Neural progenitor cell (in vitro differentiated cells): ENCODE measurements at regions not wholly inside any gene's neighbourhood (a gene's known extent, or its start where the extent isn't known, plus 50 kb on each side); places are given as distances from the start of the nearest gene placed in this dataset.

Experiments used
- EZH2 ChIP-seq: fragments of 200-600 bp; sonication (generic); IDR thresholded peaks from 2 replicates; pipeline ENCODE4 v1.6.1; 2017; ENCODE audit warnings: antibody characterized with exemption, mild to moderate bottlenecking, moderate library complexity
- EZH2phosphoT487 ChIP-seq: fragments of 200-600 bp; sonication (generic); IDR thresholded peaks from 2 replicates; pipeline ENCODE4 v1.6.1; 2017; ENCODE audit warnings: antibody characterized with exemption
- TF ChIP-seq, protein P1 (sequence below): fragments of 200-600 bp; sonication (generic); IDR thresholded peaks from 2 replicates; pipeline ENCODE4 v1.5.1; 2017; ENCODE audit warnings: antibody characterized with exemption, mild to moderate bottlenecking

DNA sequence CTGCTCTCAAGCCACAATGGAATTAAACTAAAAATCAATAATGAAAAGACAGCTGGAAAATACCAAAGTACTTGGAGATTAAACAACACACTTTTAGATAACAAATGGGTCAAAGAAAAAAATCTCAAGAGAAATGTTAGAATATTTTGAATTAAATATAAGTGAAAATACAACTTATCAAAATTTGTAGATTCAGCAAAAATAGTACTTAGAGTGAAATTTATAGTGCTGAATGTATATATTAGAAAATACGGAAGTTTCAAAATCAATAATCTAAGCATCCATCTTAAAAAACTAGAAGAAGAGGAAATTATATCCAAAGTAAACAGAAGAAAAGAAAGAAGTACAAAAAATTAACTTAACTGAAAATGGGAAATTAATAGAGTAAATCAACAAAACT, 179.2 kb upstream of the CDH11 start:
- TF ChIP-seq, protein P1, sequence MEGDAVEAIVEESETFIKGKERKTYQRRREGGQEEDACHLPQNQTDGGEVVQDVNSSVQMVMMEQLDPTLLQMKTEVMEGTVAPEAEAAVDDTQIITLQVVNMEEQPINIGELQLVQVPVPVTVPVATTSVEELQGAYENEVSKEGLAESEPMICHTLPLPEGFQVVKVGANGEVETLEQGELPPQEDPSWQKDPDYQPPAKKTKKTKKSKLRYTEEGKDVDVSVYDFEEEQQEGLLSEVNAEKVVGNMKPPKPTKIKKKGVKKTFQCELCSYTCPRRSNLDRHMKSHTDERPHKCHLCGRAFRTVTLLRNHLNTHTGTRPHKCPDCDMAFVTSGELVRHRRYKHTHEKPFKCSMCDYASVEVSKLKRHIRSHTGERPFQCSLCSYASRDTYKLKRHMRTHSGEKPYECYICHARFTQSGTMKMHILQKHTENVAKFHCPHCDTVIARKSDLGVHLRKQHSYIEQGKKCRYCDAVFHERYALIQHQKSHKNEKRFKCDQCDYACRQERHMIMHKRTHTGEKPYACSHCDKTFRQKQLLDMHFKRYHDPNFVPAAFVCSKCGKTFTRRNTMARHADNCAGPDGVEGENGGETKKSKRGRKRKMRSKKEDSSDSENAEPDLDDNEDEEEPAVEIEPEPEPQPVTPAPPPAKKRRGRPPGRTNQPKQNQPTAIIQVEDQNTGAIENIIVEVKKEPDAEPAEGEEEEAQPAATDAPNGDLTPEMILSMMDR: no peak
- TF ChIP-seq EZH2 (no peak), EZH2phosphoT487 (no peak)
